ENCODE measurements at regions not wholly inside any gene's neighbourhood (a gene's known extent, or its start where the extent isn't known, plus 50 kb on each side); places are given as distances from the start of the nearest gene placed in this dataset.

GRCh38 chr6:168217880-168218537 is 101.6 kb downstream of the DACT2 start:
- TF ChIP-seq POLR2A (IDR thresholded peaks at IDR 0.05) (no peak), CTCF (IDR thresholded peaks at IDR 0.05) (no peak)

Data from lower leg skin (tissue), 3 donors.